ENCODE measurements at regions not wholly inside any gene's neighbourhood (a gene's known extent, or its start where the extent isn't known, plus 50 kb on each side); places are given as distances from the start of the nearest gene placed in this dataset.

DNA sequence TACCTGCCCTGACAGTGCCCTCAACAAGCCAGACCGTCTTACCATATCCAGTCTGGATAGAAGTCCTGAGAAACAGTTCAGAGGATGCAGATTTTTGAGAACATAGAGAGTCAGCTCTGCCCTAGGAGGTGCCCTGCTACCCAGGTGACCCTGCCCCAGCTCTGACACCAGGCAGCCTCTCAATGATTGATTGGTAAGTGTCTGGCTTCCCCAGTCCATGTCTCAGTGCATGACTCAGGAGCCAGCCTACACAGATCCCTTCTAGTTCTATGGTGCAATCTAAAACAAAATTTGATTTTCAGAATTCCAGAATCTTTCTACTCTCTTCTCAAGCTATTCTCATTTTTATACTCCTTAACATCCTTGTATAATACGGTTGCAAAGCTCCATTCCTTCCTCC lies 292.1 kb downstream of the VPS13C start:
- TF ChIP-seq, protein P1, sequence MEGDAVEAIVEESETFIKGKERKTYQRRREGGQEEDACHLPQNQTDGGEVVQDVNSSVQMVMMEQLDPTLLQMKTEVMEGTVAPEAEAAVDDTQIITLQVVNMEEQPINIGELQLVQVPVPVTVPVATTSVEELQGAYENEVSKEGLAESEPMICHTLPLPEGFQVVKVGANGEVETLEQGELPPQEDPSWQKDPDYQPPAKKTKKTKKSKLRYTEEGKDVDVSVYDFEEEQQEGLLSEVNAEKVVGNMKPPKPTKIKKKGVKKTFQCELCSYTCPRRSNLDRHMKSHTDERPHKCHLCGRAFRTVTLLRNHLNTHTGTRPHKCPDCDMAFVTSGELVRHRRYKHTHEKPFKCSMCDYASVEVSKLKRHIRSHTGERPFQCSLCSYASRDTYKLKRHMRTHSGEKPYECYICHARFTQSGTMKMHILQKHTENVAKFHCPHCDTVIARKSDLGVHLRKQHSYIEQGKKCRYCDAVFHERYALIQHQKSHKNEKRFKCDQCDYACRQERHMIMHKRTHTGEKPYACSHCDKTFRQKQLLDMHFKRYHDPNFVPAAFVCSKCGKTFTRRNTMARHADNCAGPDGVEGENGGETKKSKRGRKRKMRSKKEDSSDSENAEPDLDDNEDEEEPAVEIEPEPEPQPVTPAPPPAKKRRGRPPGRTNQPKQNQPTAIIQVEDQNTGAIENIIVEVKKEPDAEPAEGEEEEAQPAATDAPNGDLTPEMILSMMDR (IDR thresholded peaks at IDR 0.05) = no peak
- no peak for TF ChIP-seq EP300 (IDR thresholded peaks at IDR 0.05)

Measured in tibial nerve (tissue), 4 donors.